ENCODE measurements at regions not wholly inside any gene's neighbourhood (a gene's known extent, or its start where the extent isn't known, plus 50 kb on each side); places are given as distances from the start of the nearest gene placed in this dataset.

GRCh38 chr4:10203851-10204250 is 87.3 kb upstream of the WDR1 start:
- no peak for TF ChIP-seq CTCF (IDR thresholded peaks at IDR 0.05)
- no peak for TF ChIP-seq POLR2A (IDR thresholded peaks at IDR 0.05)

Measured in uterus (tissue), 2 donors.